GM08714 (cell line): ENCODE measurements at regions not wholly inside any gene's neighbourhood (a gene's known extent, or its start where the extent isn't known, plus 50 kb on each side); places are given as distances from the start of the nearest gene placed in this dataset.

Experiments used
- H3K4me3 ChIP-seq: fragments of 200-500 bp; sonication (Bioruptor generic); 2 replicates; pipeline ENCODE4 v1.5.1; 2014; ENCODE audit warnings: mild to moderate bottlenecking, low read length, inconsistent platforms
- ZNF274 ChIP-seq: IDR thresholded peaks from 2 replicates; pipeline ENCODE4 v1.6.1; 2012; ENCODE audit warnings: mild to moderate bottlenecking, low read depth, low read length

- H3K4me3 ChIP-seq = no peak overlapping the region
- no peak for TF ChIP-seq ZNF274
These were observed 215.3 kb upstream of the FAM9B start for GRCh38 chrX:9249051-9249846.

DNA sequence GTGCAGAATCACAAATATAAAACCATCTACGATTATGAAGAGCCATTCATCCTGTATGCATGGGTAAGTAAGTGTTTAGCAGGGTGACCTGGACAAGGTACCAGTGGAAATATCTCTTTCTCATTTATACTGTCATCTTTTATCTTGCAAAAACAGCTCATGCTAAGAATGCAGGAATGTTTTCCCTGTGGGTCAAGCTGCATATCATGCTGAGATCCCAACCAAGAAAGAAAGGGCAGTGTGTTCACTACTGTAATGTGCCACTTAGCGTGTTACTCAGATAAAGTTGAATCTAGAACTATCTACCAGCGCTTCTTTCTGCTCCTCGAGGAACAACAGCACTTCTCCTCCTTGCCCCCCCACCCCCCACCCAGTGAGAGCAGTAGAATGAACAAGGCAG is 212.7 kb upstream of the TBL1X start:
- H3K4me3 ChIP-seq = no peak overlapping the region
- TF ChIP-seq ZNF274 = no peak

- no peak for TF ChIP-seq ZNF274
These were observed 211.6 kb upstream of the TBL1X start for GRCh38 chrX:9253211-9253610.

DNA sequence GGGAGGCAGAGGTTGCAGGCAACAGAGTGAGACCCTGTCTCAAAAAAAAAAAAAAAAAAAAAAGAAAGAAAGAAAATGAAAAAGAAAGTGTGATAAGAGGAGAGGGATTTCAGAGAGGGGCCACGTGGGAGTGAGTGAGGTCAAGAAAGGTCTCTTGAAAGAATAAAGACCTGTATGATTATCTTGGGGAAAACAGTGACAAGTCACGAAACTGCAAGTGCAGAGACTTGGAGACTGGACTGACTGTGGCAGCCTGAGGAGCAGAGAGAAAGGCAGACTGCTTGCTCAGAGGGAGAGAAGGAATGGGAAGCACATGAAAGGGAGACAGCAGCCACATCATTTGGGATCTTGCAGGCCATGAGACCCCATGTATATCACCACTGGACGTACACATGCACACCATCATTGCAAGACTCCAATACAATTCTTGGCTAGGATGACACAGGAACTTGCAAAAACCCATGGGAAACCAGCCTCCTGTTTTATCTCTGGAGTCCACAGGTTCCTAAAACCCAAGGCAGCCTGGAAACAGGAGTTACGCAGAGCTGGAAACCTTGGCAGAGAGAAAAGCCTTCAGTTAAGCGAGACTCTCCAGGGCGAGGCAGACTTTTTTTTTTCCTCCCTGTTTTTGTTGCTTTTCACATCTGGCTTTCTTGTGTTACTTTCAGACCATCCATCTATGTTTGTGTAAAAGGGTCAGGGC is 207.0 kb upstream of the TBL1X start:
- no peak overlapping the region for H3K4me3 ChIP-seq
- no peak for TF ChIP-seq ZNF274

More at GRCh38 chrX:9253211-9253610, 211.6 kb upstream of the TBL1X start:
- no peak overlapping the region for H3K4me3 ChIP-seq

- TF ChIP-seq ZNF274 = no peak
These were observed 206.3 kb upstream of the TBL1X start for GRCh38 chrX:9258421-9259104.

GRCh38 chrX:9260603-9261002 is 204.3 kb upstream of the TBL1X start:
- TF ChIP-seq ZNF274 = no peak
- H3K4me3 ChIP-seq = no peak overlapping the region

More at GRCh38 chrX:9258421-9259104, 206.3 kb upstream of the TBL1X start:
- no peak overlapping the region for H3K4me3 ChIP-seq

DNA sequence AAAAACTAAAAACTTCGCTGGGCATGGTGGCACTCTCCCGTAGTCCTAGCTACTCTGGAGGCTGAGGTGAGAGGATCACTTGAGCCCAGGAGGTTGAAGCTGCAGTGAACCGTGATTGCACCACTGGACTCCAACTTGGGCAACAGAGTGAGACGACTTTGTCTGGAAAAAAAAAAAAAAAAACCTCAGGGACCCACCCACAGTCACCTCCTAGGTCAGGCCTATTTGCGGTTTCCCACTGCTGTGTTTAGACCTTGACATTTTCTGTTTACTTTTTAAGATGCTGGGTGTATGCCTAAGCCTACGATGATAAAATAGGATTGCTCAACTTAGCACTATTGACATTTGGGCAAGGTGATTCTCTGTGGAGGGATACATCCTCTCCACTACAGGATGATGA is 197.4 kb upstream of the TBL1X start:
- H3K4me3 ChIP-seq = no peak overlapping the region
- no peak for TF ChIP-seq ZNF274

DNA sequence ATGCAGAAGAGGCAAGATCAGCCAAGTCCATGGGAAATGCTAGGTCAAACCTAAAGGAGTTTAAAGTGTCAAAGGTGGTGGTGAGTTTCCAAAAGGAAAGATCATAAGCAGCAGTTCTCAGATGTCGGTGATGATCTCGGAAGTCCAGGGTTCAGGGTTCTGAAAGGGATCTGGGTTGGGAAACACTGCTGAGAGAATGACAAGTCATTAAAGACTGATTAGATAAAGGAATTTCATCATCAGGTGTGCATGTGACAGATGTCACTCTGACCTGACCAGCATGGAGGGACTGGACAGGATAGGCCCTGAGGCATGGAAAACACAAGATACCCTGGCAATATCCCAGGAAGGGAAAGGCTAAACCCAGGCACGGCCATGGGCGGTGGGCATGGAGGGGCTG is 195.7 kb upstream of the TBL1X start:
- H3K4me3 ChIP-seq = no peak overlapping the region
- no peak for TF ChIP-seq ZNF274

DNA sequence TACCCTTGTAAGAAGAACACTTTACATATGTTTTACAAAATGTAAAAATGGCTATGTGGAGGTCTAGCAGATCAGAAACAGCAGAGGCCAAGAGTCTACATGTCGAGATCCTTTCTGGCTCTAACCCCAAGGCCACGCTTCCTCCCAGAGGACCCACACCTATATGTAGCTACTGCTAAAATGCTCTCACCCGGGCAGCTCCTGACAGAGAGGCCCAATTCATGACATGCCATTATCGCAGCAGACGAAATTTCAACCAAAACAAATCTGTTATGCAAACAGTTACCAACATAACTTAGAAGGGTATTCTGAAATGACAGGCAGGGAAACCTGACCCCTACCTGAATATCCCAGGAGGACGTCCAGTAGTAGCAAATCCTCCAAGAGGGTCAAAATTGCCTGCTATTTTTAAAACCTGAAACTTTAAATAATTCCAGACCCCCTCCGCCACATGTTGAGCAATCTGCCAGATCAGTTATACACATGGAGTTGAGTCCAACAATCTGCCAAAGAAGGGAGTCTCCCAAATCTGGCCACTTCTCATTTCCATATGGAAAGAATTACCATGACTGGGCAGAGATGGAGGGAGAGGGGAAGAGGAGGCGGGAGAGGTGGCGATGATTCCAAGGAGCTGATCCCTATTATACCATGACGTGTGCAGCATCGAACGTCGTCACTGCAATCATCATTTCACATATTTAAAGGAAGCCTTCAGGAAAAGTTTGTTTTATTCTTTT is 192.9 kb upstream of the TBL1X start:
- no peak for TF ChIP-seq ZNF274
- H3K4me3 ChIP-seq = no peak overlapping the region

GRCh38 chrX:9273744-9274143 is 191.1 kb upstream of the TBL1X start:
- H3K4me3 ChIP-seq = no peak overlapping the region
- no peak for TF ChIP-seq ZNF274

DNA sequence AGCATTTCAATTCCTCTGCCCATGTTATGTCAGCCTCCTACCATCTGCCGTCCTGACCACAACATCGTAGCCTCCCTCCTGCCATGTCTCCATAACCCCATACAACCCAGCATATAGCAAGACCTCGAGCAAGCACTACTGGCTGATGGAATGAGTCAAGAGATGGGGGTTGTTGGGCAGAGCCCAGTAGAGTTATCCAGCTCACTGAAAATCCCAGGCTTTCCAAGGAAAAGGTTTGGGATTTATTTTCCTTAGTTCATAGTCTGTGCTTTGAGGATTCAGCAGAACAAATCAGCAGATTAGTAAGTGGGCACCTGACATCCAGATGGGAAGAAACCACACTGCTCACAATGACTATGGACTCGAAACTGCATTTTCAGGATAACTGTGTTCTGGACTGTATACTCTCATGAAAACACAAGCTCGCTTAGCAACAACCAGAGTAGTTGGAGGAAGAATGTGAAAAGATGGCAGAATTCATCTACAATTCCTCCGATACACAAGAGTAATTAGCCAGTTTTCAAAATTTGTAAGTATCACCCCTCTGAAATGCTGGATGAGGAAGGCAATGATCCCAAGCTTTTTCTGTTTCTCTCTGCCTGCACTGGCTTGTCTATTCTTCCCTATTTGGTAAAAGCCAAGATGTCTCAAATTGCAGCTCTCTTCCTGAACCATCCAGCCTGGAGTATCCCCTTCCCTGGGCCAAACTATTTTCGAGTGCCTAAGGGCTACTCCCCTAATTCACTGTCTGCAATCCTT is 186.2 kb upstream of the TBL1X start:
- no peak overlapping the region for H3K4me3 ChIP-seq
- no peak for TF ChIP-seq ZNF274

- no peak for TF ChIP-seq ZNF274
These were observed 185.7 kb upstream of the TBL1X start for GRCh38 chrX:9279234-9279544.

GRCh38 chrX:9280831-9281230 is 184.0 kb upstream of the TBL1X start:
- TF ChIP-seq ZNF274 = no peak
- no peak overlapping the region for H3K4me3 ChIP-seq

More at GRCh38 chrX:9279234-9279544, 185.7 kb upstream of the TBL1X start:
- H3K4me3 ChIP-seq = no peak overlapping the region
